ENCODE measurements at regions not wholly inside any gene's neighbourhood (a gene's known extent, or its start where the extent isn't known, plus 50 kb on each side); places are given as distances from the start of the nearest gene placed in this dataset.

GRCh38 chr5:165808335-165808734 lies 2302.9 kb downstream of the MAT2B start:
- Histone ChIP-seq H3K27ac (ENCODE audit: low read depth in 1 of 2, low read length in 2 of 2) (no peak overlapping the region), H3K9me3 (replicated peaks in 1 of 2; ENCODE audit: control insufficient read depth in 1 of 2, insufficient read depth in 1 of 2, low read length in 2 of 2) (no peaks in the 10 kb centered on the region), H3K9ac (ENCODE audit: insufficient read depth, low read length, poor library complexity, severe bottlenecking) (no peak overlapping the region), H3K4me1 (ENCODE audit: control insufficient read depth in 1 of 2, insufficient read depth in 2 of 2, low read length in 2 of 2) (no peaks in the 10 kb centered on the region), H3K79me2 (ENCODE audit: insufficient read depth, low read length) (no peaks in the 10 kb centered on the region), H3K36me3 (replicated peaks in 1 of 2; ENCODE audit: control insufficient read depth in 1 of 2, insufficient read depth in 2 of 2, low read length in 2 of 2) (no peaks in the 10 kb centered on the region), H3K4me2 (replicated peaks; ENCODE audit: extremely low read depth, low read length, poor library complexity, severe bottlenecking) (no peak overlapping the region), H3K27me3 (ENCODE audit: control insufficient read depth in 2 of 2, insufficient read depth in 2 of 2, low read length in 2 of 2) (no peaks in the 10 kb centered on the region), H4K20me1 (ENCODE audit: insufficient read depth, low read length) (no peaks in the 10 kb centered on the region), H3K4me3 (replicated peaks in 1 of 3; ENCODE audit: low read depth in 2 of 3, low read length in 3 of 3) (no peak overlapping the region), H2AFZ (ENCODE audit: insufficient read depth, low read depth, low read length, poor library complexity, severe bottlenecking) (no peak overlapping the region)
- no peaks in the 10 kb centered on the region for H3K4me1 Mint-ChIP-seq
- no peaks in the 10 kb centered on the region for H3K27me3 Mint-ChIP-seq (ENCODE audit: low read depth in 3 of 3)
- no peak overlapping the region for H3K27ac Mint-ChIP-seq
- peaks cover 0 to 9% (median 5%) of the 10 kb centered on the region in 7 donors for H3K9me3 Mint-ChIP-seq
- no peaks in the 10 kb centered on the region for H3K36me3 Mint-ChIP-seq
- no peak for TF ChIP-seq CTCF (IDR thresholded peaks at IDR 0.05)
- no peak overlapping the region for H3K4me3 Mint-ChIP-seq
- intact Hi-C loops (cut with micrococcal nuclease) = no loop called here
- no peak for DNase-seq
- WGBS (ENCODE audit: insufficient coverage) = no CpG with 5 or more reads among the region's 3 CpGs

- intact Hi-C loops (cut with micrococcal nuclease) = no loop called here
- no peak for TF ChIP-seq CTCF (IDR thresholded peaks at IDR 0.05)
- Histone ChIP-seq H3K36me3 (replicated peaks in 1 of 2; ENCODE audit: control insufficient read depth in 1 of 2, insufficient read depth in 2 of 2, low read length in 2 of 2) (no peaks in the 10 kb centered on the region), H3K9me3 (replicated peaks in 1 of 2; ENCODE audit: control insufficient read depth in 1 of 2, insufficient read depth in 1 of 2, low read length in 2 of 2) (no peaks in the 10 kb centered on the region), H3K27me3 (ENCODE audit: control insufficient read depth in 2 of 2, insufficient read depth in 2 of 2, low read length in 2 of 2) (no peaks in the 10 kb centered on the region), H3K27ac (ENCODE audit: low read depth in 1 of 2, low read length in 2 of 2) (no peak overlapping the region), H4K20me1 (ENCODE audit: insufficient read depth, low read length) (no peaks in the 10 kb centered on the region), H3K4me3 (replicated peaks in 1 of 3; ENCODE audit: low read depth in 2 of 3, low read length in 3 of 3) (no peak overlapping the region), H3K4me2 (replicated peaks; ENCODE audit: extremely low read depth, low read length, poor library complexity, severe bottlenecking) (no peak overlapping the region), H2AFZ (ENCODE audit: insufficient read depth, low read depth, low read length, poor library complexity, severe bottlenecking) (no peak overlapping the region), H3K9ac (ENCODE audit: insufficient read depth, low read length, poor library complexity, severe bottlenecking) (no peak overlapping the region), H3K79me2 (ENCODE audit: insufficient read depth, low read length) (no peaks in the 10 kb centered on the region), H3K4me1 (ENCODE audit: control insufficient read depth in 1 of 2, insufficient read depth in 2 of 2, low read length in 2 of 2) (no peaks in the 10 kb centered on the region)
- Mint-ChIP-seq H3K27me3 (ENCODE audit: low read depth in 3 of 3) (no peaks in the 10 kb centered on the region), H3K27ac (no peak overlapping the region), H3K36me3 (no peaks in the 10 kb centered on the region), H3K4me1 (no peaks in the 10 kb centered on the region), H3K9me3 (peaks cover 0 to 9% (median 5%) of the 10 kb centered on the region in 7 donors), H3K4me3 (no peak overlapping the region)
- DNase-seq = no peak
- WGBS (ENCODE audit: insufficient coverage) = no CpG with 5 or more reads among the region's 3 CpGs
Observed at GRCh38 chr5:165809914-165810313, 2304.5 kb downstream of the MAT2B start.

Data from CD14-positive monocyte (primary cell).